Liver (tissue), 8 donors: ENCODE measurements at regions not wholly inside any gene's neighbourhood (a gene's known extent, or its start where the extent isn't known, plus 50 kb on each side); places are given as distances from the start of the nearest gene placed in this dataset.
A peak's percentile ranks its signal among the peaks of the same experiment; 100 is the strongest.

Source experiments
- DNase-seq: peaks from one replicate; pipeline ENCODE4 v3.0.0-alpha.2; 2017; ENCODE audit warnings: low spot score
- H3K27ac ChIP-seq, 2 donors: one replicate each; pipeline ENCODE4 v1.7.0; 2013; ENCODE audit warnings: inconsistent platforms in 2 of 2, low read length in 2 of 2, control low read depth in 1 of 2, low read depth in 1 of 2, mild to moderate bottlenecking in 1 of 2
- H3K27me3 ChIP-seq, 4 donors: one replicate each; pipeline versions ENCODE4 v1.6.1 to v1.7.0; 2013; ENCODE audit warnings: low read length in 3 of 4, inconsistent platforms in 1 of 4, mild to moderate bottlenecking in 1 of 4, moderate library complexity in 1 of 4; ENCODE audit not compliant: control insufficient read depth in 4 of 4, insufficient read depth in 4 of 4
- H3K36me3 ChIP-seq, 4 donors: one replicate each; pipeline versions ENCODE4 v1.6.1 to v1.7.0; 2013; ENCODE audit warnings: low read length in 3 of 4, mild to moderate bottlenecking in 3 of 4, low read depth in 1 of 4, moderate library complexity in 1 of 4; ENCODE audit not compliant: control insufficient read depth in 4 of 4, insufficient read depth in 3 of 4
- H3K4me1 ChIP-seq, 4 donors: one replicate each; pipeline versions ENCODE4 v1.6.1 to v1.7.0; 2013; ENCODE audit warnings: low read length in 3 of 4, mild to moderate bottlenecking in 3 of 4, moderate library complexity in 1 of 4; ENCODE audit not compliant: control insufficient read depth in 4 of 4, insufficient read depth in 4 of 4
- H3K4me3 ChIP-seq, 3 donors: one replicate each; pipeline versions ENCODE4 v1.6.1 to v1.7.0; 2013; ENCODE audit warnings: low read length in 3 of 3, control low read depth in 1 of 3, low read depth in 1 of 3, mild to moderate bottlenecking in 1 of 3
- H3K9ac ChIP-seq, 2 donors: one replicate each; pipeline ENCODE4 v1.7.0; 2013; ENCODE audit warnings: low read length in 2 of 2, mild to moderate bottlenecking in 2 of 2, moderate library complexity in 2 of 2, control low read depth in 1 of 2, low read depth in 1 of 2
- H3K9me3 ChIP-seq, 4 donors: one replicate each; pipeline versions ENCODE4 v1.6.1 to v1.7.0; 2013; ENCODE audit warnings: low read length in 3 of 4; ENCODE audit not compliant: control insufficient read depth in 4 of 4
- CTCF ChIP-seq: fragments of 150-350 bp; IDR thresholded peaks from 2 replicates; pipeline ENCODE4 v1.5.1; 2017; ENCODE audit warnings: improper control_type of control experiment, low read depth, low read length; ENCODE audit not compliant: missing input control
- EGR1 ChIP-seq, 2 donors: IDR thresholded peaks; 2 replicates each; pipeline ENCODE4 v1.6.1; 2016 to 2018; ENCODE audit warnings: antibody characterized with exemption in 2 of 2, low read depth in 2 of 2
- FOXA1 ChIP-seq: IDR thresholded peaks from 2 replicates; pipeline ENCODE4 v1.6.1; 2016; ENCODE audit warnings: antibody characterized with exemption
- FOXA2 ChIP-seq: IDR thresholded peaks from 2 replicates; pipeline ENCODE4 v1.6.1; 2016; ENCODE audit warnings: antibody characterized with exemption
- GABPA ChIP-seq, 2 donors: IDR thresholded peaks in 1 of 2; conservative IDR thresholded peaks in 1 of 2; 2 replicates each; pipeline ENCODE4 v1.6.1; 2016; ENCODE audit warnings: antibody characterized with exemption in 2 of 2, mild to moderate bottlenecking in 1 of 2, moderate library complexity in 1 of 2
- HNF4A ChIP-seq, 2 donors: conservative IDR thresholded peaks; 2 replicates each; pipeline ENCODE4 v1.6.1; 2016; ENCODE audit warnings: antibody characterized with exemption in 2 of 2, mild to moderate bottlenecking in 2 of 2
- HNF4G ChIP-seq: IDR thresholded peaks from 2 replicates; pipeline ENCODE4 v1.6.1; 2016; ENCODE audit warnings: antibody characterized with exemption
- JUND ChIP-seq, 2 donors: IDR thresholded peaks; 2 replicates each; pipeline ENCODE4 v1.6.1; 2016; ENCODE audit warnings: antibody characterized with exemption in 2 of 2
- MAX ChIP-seq: IDR thresholded peaks from 2 replicates; pipeline ENCODE4 v1.6.1; 2016; ENCODE audit warnings: antibody characterized with exemption
- NR2F2 ChIP-seq: IDR thresholded peaks from 2 replicates; pipeline ENCODE4 v1.6.1; 2016; ENCODE audit warnings: antibody characterized with exemption
- RAD21 ChIP-seq, 2 donors: IDR thresholded peaks; 2 replicates each; pipeline ENCODE4 v1.6.1; 2016; ENCODE audit warnings: antibody characterized with exemption in 2 of 2, mild to moderate bottlenecking in 2 of 2
- REST ChIP-seq: IDR thresholded peaks from 2 replicates; pipeline ENCODE4 v1.6.1; 2016; ENCODE audit warnings: antibody characterized with exemption, mild to moderate bottlenecking
- RXRA ChIP-seq, 2 donors: IDR thresholded peaks; 2 replicates each; pipeline ENCODE4 v1.6.1; 2017 to 2018; ENCODE audit warnings: antibody characterized with exemption in 2 of 2, mild to moderate bottlenecking in 1 of 2
- SP1 ChIP-seq: IDR thresholded peaks from 2 replicates; pipeline ENCODE4 v1.6.1; 2018; ENCODE audit warnings: antibody characterized with exemption, mild to moderate bottlenecking
- TAF1 ChIP-seq: conservative IDR thresholded peaks from 2 replicates; pipeline ENCODE4 v1.6.1; 2016; ENCODE audit warnings: antibody characterized with exemption, mild to moderate bottlenecking
- YY1 ChIP-seq: IDR thresholded peaks from 2 replicates; pipeline ENCODE4 v1.6.1; 2016; ENCODE audit warnings: antibody characterized with exemption, mild to moderate bottlenecking
- ZBTB33 ChIP-seq: IDR thresholded peaks from 2 replicates; pipeline ENCODE4 v1.6.1; 2016; ENCODE audit warnings: antibody characterized with exemption
- WGBS: extraction: QIAGEN DNeasy Blood & Tissue Kit; methylation state at CpG from one replicate; pipeline ENCODE4 v1.1.7; 2013; 5-methylcytosine and 5-hydroxymethylcytosine counted together
- TF ChIP-seq, protein P1 (sequence below): IDR thresholded peaks from 2 replicates; pipeline ENCODE4 v1.6.1; 2016; ENCODE audit warnings: antibody characterized with exemption
- donor health status: healthy.
- donor health status: healthy.
- donor health status: healthy.
- donor health status: healthy.
- donor health status: healthy.

GRCh38 chr3:10692039-10692622 is 123.9 kb upstream of the SLC6A11 start:
- TF ChIP-seq FOXA1 (no peak), CTCF (no peak), YY1 (no peak), RXRA (IDR thresholded peaks at IDR 0.05) (peak in 1 of 2 donors; percentile 36), HNF4G (no peak), TAF1 (no peak), JUND (IDR thresholded peaks at IDR 0.05) (peak in 1 of 2 donors; percentile 24), GABPA (IDR thresholded peaks at IDR 0.05 in 1 of 2, conservative IDR thresholded peaks at IDR 0.05 in 1 of 2) (no peak), MAX (no peak), FOXA2 (no peak), REST (peak; percentile 31), RAD21 (IDR thresholded peaks at IDR 0.05) (peak; percentile 45 to 51), ZBTB33 (no peak), EGR1 (IDR thresholded peaks at IDR 0.05; ENCODE audit: low read depth in 2 of 2) (no peak), HNF4A (conservative IDR thresholded peaks at IDR 0.05) (peak; percentile 56 to 66), NR2F2 (no peak), SP1 (no peak)
- TF ChIP-seq, protein P1, sequence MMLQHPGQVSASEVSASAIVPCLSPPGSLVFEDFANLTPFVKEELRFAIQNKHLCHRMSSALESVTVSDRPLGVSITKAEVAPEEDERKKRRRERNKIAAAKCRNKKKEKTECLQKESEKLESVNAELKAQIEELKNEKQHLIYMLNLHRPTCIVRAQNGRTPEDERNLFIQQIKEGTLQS: no peak
- WGBS: 50% methylated on average over 11 of the region's 11 CpGs

More at GRCh38 chr3:10692039-10692622, 123.9 kb upstream of the SLC6A11 start:
- H3K36me3 ChIP-seq: no peaks in the 10 kb centered on the region
- H3K27me3 ChIP-seq: no peaks in the 10 kb centered on the region
- no peak overlapping the region for H3K9ac ChIP-seq
- peaks cover 6 to 24% (median 17%) of the 10 kb centered on the region in 4 donors for H3K4me1 ChIP-seq
- peak overlapping the region in 1 of 2 donors; percentile 8 for H3K27ac ChIP-seq
- no peak overlapping the region for H3K4me3 ChIP-seq
- no peaks in the 10 kb centered on the region for H3K9me3 ChIP-seq
- no peak for DNase-seq
